DOHH2 (cell line): ENCODE measurements at regions not wholly inside any gene's neighbourhood (a gene's known extent, or its start where the extent isn't known, plus 50 kb on each side); places are given as distances from the start of the nearest gene placed in this dataset.
"Not testable (repeated sequence)": the region's sequence is repeated elsewhere in the genome, so short reads cannot be mapped to it uniquely, and the experiment has no call there.

Source experiments
- H3F3A ChIP-seq: fragments of 200-600 bp; sonication (generic), shearing (Covaris generic); 2 replicates; pipeline ENCODE4 v1.6.0; 2016; ENCODE audit warnings: antibody characterized with exemption, mild to moderate bottlenecking; ENCODE audit not compliant: control insufficient read depth, insufficient read depth
- H3K27ac ChIP-seq: fragments of 200-600 bp; sonication (generic); 2 replicates; pipeline ENCODE4 v1.5.1; 2014; ENCODE audit warnings: low read depth, mild to moderate bottlenecking, low read length, moderate library complexity
- H3K27me3 ChIP-seq: fragments of 200-600 bp; sonication (generic); 2 replicates; pipeline ENCODE4 v1.6.1; 2014; ENCODE audit warnings: mild to moderate bottlenecking, low read length, mixed read lengths; ENCODE audit not compliant: control insufficient read depth
- H3K36me3 ChIP-seq: fragments of 200-600 bp; sonication (generic); 2 replicates; pipeline ENCODE4 v1.6.1; 2014; ENCODE audit warnings: mild to moderate bottlenecking, low read length, moderate library complexity, mixed read lengths; ENCODE audit not compliant: control insufficient read depth
- H3K4me1 ChIP-seq: fragments of 200-600 bp; sonication (generic); 2 replicates; pipeline ENCODE4 v1.6.1; 2014; ENCODE audit warnings: mild to moderate bottlenecking, low read length, mixed read lengths; ENCODE audit not compliant: control insufficient read depth
- H3K4me2 ChIP-seq: fragments of 200-600 bp; sonication (generic); 2 replicates; pipeline ENCODE4 v1.6.0; 2014; ENCODE audit warnings: mild to moderate bottlenecking, low read length, moderate library complexity
- H3K4me3 ChIP-seq: fragments of 200-600 bp; sonication (generic); 2 replicates; pipeline ENCODE4 v1.5.1; 2014; ENCODE audit warnings: mild to moderate bottlenecking, low read length, mixed read lengths
- H3K79me2 ChIP-seq: fragments of 200-600 bp; sonication (generic); 2 replicates; pipeline ENCODE4 v1.6.1; 2014; ENCODE audit warnings: mild to moderate bottlenecking, low read length, mixed read lengths; ENCODE audit not compliant: control insufficient read depth
- H3K9me2 ChIP-seq: fragments of 200-600 bp; sonication (generic); replicated peaks from 2 replicates; pipeline ENCODE4 v1.6.1; 2014; ENCODE audit warnings: mild to moderate bottlenecking, low read length, mixed read lengths; ENCODE audit not compliant: control insufficient read depth
- H3K9me3 ChIP-seq: fragments of 200-600 bp; sonication (generic); 2 replicates; pipeline ENCODE4 v1.6.1; 2014; ENCODE audit warnings: antibody characterized with exemption, low read length, mixed read lengths; ENCODE audit not compliant: control insufficient read depth, insufficient read depth
- H4K20me1 ChIP-seq: fragments of 200-600 bp; sonication (generic); 2 replicates; pipeline ENCODE4 v1.6.0; 2014; ENCODE audit warnings: low read depth, mild to moderate bottlenecking, antibody characterized with exemption, low read length, moderate library complexity; ENCODE audit not compliant: control insufficient read depth, insufficient read depth
- CTCF ChIP-seq: fragments of 200-600 bp; sonication (generic); IDR thresholded peaks from one replicate; pipeline ENCODE4 v1.5.1; 2014; ENCODE audit warnings: antibody characterized with exemption, mild to moderate bottlenecking, low read depth, low read length; ENCODE audit not compliant: poor library complexity, severe bottlenecking
- EZH2phosphoT487 ChIP-seq: fragments of 200-600 bp; sonication (generic); IDR thresholded peaks from 2 replicates; pipeline ENCODE4 v1.6.1; 2017; ENCODE audit warnings: borderline replicate concordance, mild to moderate bottlenecking, antibody characterized with exemption, low read length, moderate library complexity, mixed read lengths

GRCh38 chr18:59038295-59039039, 101.2 kb upstream of the SEC11C start:
- Histone ChIP-seq H3K4me1 (peaks cover 6% of the 10 kb centered on the region), H3K4me3 (no peak overlapping the region), H3K79me2 (no peaks in the 10 kb centered on the region), H3F3A (no peaks in the 10 kb centered on the region), H3K27me3 (no peaks in the 10 kb centered on the region), H3K9me2 (no peaks in the 10 kb centered on the region), H3K27ac (no peak overlapping the region), H3K9me3 (no peaks in the 10 kb centered on the region), H3K36me3 (no peaks in the 10 kb centered on the region), H3K4me2 (no peak overlapping the region), H4K20me1 (no peaks in the 10 kb centered on the region)
- no peak for TF ChIP-seq EZH2phosphoT487
- no peak for TF ChIP-seq CTCF

GRCh38 chr18:59039040-59039320, 100.7 kb upstream of the SEC11C start:
- not testable (repeated sequence) for H3K4me2 ChIP-seq, H4K20me1 ChIP-seq, H3K36me3 ChIP-seq, H3K9me3 ChIP-seq, H3K9me2 ChIP-seq, H3K79me2 ChIP-seq, H3K27me3 ChIP-seq, H3K27ac ChIP-seq, H3K4me1 ChIP-seq, H3K4me3 ChIP-seq, H3F3A ChIP-seq

GRCh38 chr18:59039449-59039848, 100.2 kb upstream of the SEC11C start:
- Histone ChIP-seq H3K27ac (no peak overlapping the region), H3K27me3 (no peaks in the 10 kb centered on the region)

GRCh38 chr18:59040770-59041148, 98.9 kb upstream of the SEC11C start:
- no peak overlapping the region for H3K4me2 ChIP-seq
- no peak overlapping the region for H3K27ac ChIP-seq
- no peak overlapping the region for H3K4me3 ChIP-seq
- no peaks in the 10 kb centered on the region for H3K36me3 ChIP-seq
- no peaks in the 10 kb centered on the region for H3F3A ChIP-seq
- no peaks in the 10 kb centered on the region for H4K20me1 ChIP-seq
- TF ChIP-seq EZH2phosphoT487 (no peak), CTCF (no peak)
- H3K27me3 ChIP-seq, result no peaks in the 10 kb centered on the region
- no peaks in the 10 kb centered on the region for H3K9me3 ChIP-seq
- H3K4me1 ChIP-seq, result no peaks in the 10 kb centered on the region
- no peaks in the 10 kb centered on the region for H3K79me2 ChIP-seq
- no peaks in the 10 kb centered on the region for H3K9me2 ChIP-seq

More at GRCh38 chr18:59039449-59039848, 100.2 kb upstream of the SEC11C start:
- Histone ChIP-seq H3K36me3 (no peaks in the 10 kb centered on the region), H3K79me2 (no peaks in the 10 kb centered on the region), H3K4me2 (no peak overlapping the region), H4K20me1 (no peaks in the 10 kb centered on the region), H3K4me1 (no peaks in the 10 kb centered on the region), H3K9me3 (no peaks in the 10 kb centered on the region), H3K9me2 (no peaks in the 10 kb centered on the region), H3F3A (no peaks in the 10 kb centered on the region), H3K4me3 (no peak overlapping the region)
- TF ChIP-seq CTCF, result no peak
- TF ChIP-seq EZH2phosphoT487, result no peak
